ENCODE measurements at regions not wholly inside any gene's neighbourhood (a gene's known extent, or its start where the extent isn't known, plus 50 kb on each side); places are given as distances from the start of the nearest gene placed in this dataset.

- TF ChIP-seq CTCF (IDR thresholded peaks at IDR 0.05 in 8 of 11, conservative IDR thresholded peaks at IDR 0.05 in 3 of 11) = no peak
- TF ChIP-seq POLR2A (IDR thresholded peaks at IDR 0.05) = no peak
- TF ChIP-seq POLR2AphosphoS5 (IDR thresholded peaks at IDR 0.05) = no peak
Measured at GRCh38 chr2:18265614-18266586, 294.6 kb downstream of the RDH14 start.

Data from spleen (tissue), 7 donors.